H1 (cell line): ENCODE measurements at regions not wholly inside any gene's neighbourhood (a gene's known extent, or its start where the extent isn't known, plus 50 kb on each side); places are given as distances from the start of the nearest gene placed in this dataset.

Source experiments
- CTCF ChIA-PET: fragments of 300-600 bp; sonication (Branson Sonifier 250); formaldehyde crosslinking; loops from one replicate; lab custom pipeline; 2021; ENCODE audit not compliant: partially characterized antibody; lab: Charles Lee
- POLR2A ChIA-PET: fragments of 300-600 bp; sonication (Branson Sonifier 250); formaldehyde crosslinking; loops from one replicate; lab custom pipeline; 2021; ENCODE audit warnings: inconsistent platforms; ENCODE audit not compliant: partially characterized antibody; lab: Charles Lee
- DNase-seq, 2 experiments: peaks; one replicate each; pipeline versions ENCODE4 v3.0.0 to v3.0.0-alpha.2; 2010 to 2022; ENCODE audit warnings: low spot score in 2 of 2, low read depth in 1 of 2, mixed read lengths in 1 of 2
- FAIRE-seq: peaks from 2 replicates; lab custom pipeline; 2011; peaks lifted over from hg19 to GRCh38; lab: Jason Lieb, UNC
- H2AFZ ChIP-seq: 2 replicates; pipeline ENCODE4 v1.8.1; 2012; ENCODE audit warnings: low read length, inconsistent platforms
- H2AK5ac ChIP-seq: 2 replicates; pipeline ENCODE4 v1.6.1; 2013; ENCODE audit warnings: low read depth, low read length
- H2BK120ac ChIP-seq: replicated peaks from 2 replicates; pipeline ENCODE3; 2013; ENCODE audit warnings: low read depth, low read length, inconsistent platforms
- H2BK12ac ChIP-seq: 2 replicates; pipeline ENCODE4 v1.6.1; 2013; ENCODE audit warnings: low read depth, low read length
- H2BK15ac ChIP-seq: 2 replicates; pipeline ENCODE4 v1.6.1; 2013; ENCODE audit warnings: low read length
- H2BK20ac ChIP-seq: 2 replicates; pipeline ENCODE4 v1.6.1; 2013; ENCODE audit warnings: low read length
- H2BK5ac ChIP-seq: 2 replicates; pipeline ENCODE4 v1.6.1; 2013; ENCODE audit warnings: low read depth, low read length
- H3K14ac ChIP-seq: 2 replicates; pipeline ENCODE4 v1.6.1; 2013; ENCODE audit warnings: inconsistent platforms; ENCODE audit not compliant: insufficient read length
- H3K18ac ChIP-seq: 2 replicates; pipeline ENCODE4 v1.6.1; 2013; ENCODE audit warnings: low read length; ENCODE audit errors: extremely low read depth
- H3K23ac ChIP-seq: 2 replicates; pipeline ENCODE4 v1.6.1; 2013; ENCODE audit warnings: inconsistent platforms; ENCODE audit not compliant: insufficient read length
- H3K23me2 ChIP-seq: 2 replicates; pipeline ENCODE4 v1.6.1; 2013; ENCODE audit warnings: low read depth, low read length
- H3K27ac ChIP-seq: 2 replicates; pipeline ENCODE4 v1.6.1; 2011; ENCODE audit warnings: low read depth, low read length, inconsistent platforms
- H3K27me3 ChIP-seq, 4 experiments: replicated peaks in 1 of 4; 1 replicate in 1 of 4; 2 replicates in 3 of 4; pipeline versions ENCODE4 v1.6.1 to v1.8.1; 2011 to 2013; ENCODE audit warnings: low read length in 3 of 4, mild to moderate bottlenecking in 3 of 4, inconsistent platforms in 2 of 4, mixed read lengths in 2 of 4, moderate library complexity in 1 of 4; ENCODE audit not compliant: control insufficient read depth in 3 of 4, insufficient read depth in 3 of 4; ENCODE audit errors: extremely low read depth in 1 of 4
- H3K36me3 ChIP-seq, 4 experiments: 2 replicates each; pipeline versions ENCODE4 v1.6.1 to v1.8.1; 2011 to 2013; ENCODE audit warnings: mild to moderate bottlenecking in 4 of 4, low read length in 3 of 4, moderate library complexity in 2 of 4, control low read depth in 1 of 4, inconsistent platforms in 1 of 4; ENCODE audit not compliant: insufficient read depth in 4 of 4, control insufficient read depth in 2 of 4
- H3K4ac ChIP-seq: replicated peaks from 2 replicates; pipeline ENCODE3; 2013; ENCODE audit warnings: low read length, low read depth, mixed read lengths, inconsistent platforms; ENCODE audit not compliant: insufficient read length
- H3K4me1 ChIP-seq, 4 experiments: replicated peaks in 1 of 4; 1 replicate in 1 of 4; 2 replicates in 3 of 4; pipeline versions ENCODE4 v1.6.1 to v1.8.1; 2011 to 2013; ENCODE audit warnings: low read length in 3 of 4, inconsistent platforms in 2 of 4, mixed read lengths in 1 of 4; ENCODE audit not compliant: insufficient read depth in 4 of 4, control insufficient read depth in 3 of 4
- H3K4me2 ChIP-seq, 2 experiments: 2 replicates each; pipeline versions ENCODE4 v1.6.1 to v1.8.1; 2011 to 2013; ENCODE audit warnings: low read depth in 2 of 2, low read length in 2 of 2, control low read depth in 1 of 2, inconsistent platforms in 1 of 2, mild to moderate bottlenecking in 1 of 2; ENCODE audit not compliant: insufficient read depth in 1 of 2
- H3K4me3 ChIP-seq, 4 experiments: fragments of 200-600, 300-600 bp in 1 of 4; sonication (generic), shearing (Covaris generic), sonication (Bioruptor Twin) in 1 of 4; 2 replicates each; pipeline versions ENCODE4 v1.5.1 to v1.8.1; 2011 to 2016; ENCODE audit warnings: low read length in 4 of 4, low read depth in 3 of 4, control low read depth in 2 of 4, inconsistent platforms in 2 of 4, mild to moderate bottlenecking in 2 of 4, mixed read lengths in 1 of 4, moderate library complexity in 1 of 4; ENCODE audit not compliant: insufficient read depth in 2 of 4; ENCODE audit errors: extremely low read depth in 1 of 4
- H3K56ac ChIP-seq: replicated peaks from 2 replicates; pipeline ENCODE3; 2013; ENCODE audit warnings: low read depth, mild to moderate bottlenecking, mixed read lengths, low read length, inconsistent platforms; ENCODE audit not compliant: insufficient read length
- H3K79me1 ChIP-seq: 2 replicates; pipeline ENCODE4 v1.6.1; 2013; ENCODE audit warnings: low read depth, low read length, control low read depth
- H3K79me2 ChIP-seq, 2 experiments: 2 replicates each; pipeline versions ENCODE4 v1.6.1 to v1.8.1; 2012 to 2013; ENCODE audit warnings: low read length in 2 of 2, mild to moderate bottlenecking in 2 of 2, inconsistent platforms in 1 of 2; ENCODE audit not compliant: insufficient read depth in 2 of 2, control insufficient read depth in 1 of 2
- H3K9ac ChIP-seq, 4 experiments: replicated peaks in 1 of 4; 1 replicate in 1 of 4; 2 replicates in 3 of 4; pipeline versions ENCODE4 v1.6.1 to v1.8.1; 2011 to 2013; ENCODE audit warnings: low read depth in 3 of 4, low read length in 3 of 4, control low read depth in 2 of 4, mild to moderate bottlenecking in 2 of 4, moderate library complexity in 2 of 4, inconsistent platforms in 1 of 4; ENCODE audit errors: extremely low read depth in 1 of 4
- H3K9me3 ChIP-seq, 2 experiments: 2 replicates each; pipeline versions ENCODE4 v1.6.1 to v1.8.1; 2012 to 2013; ENCODE audit warnings: mild to moderate bottlenecking in 2 of 2, moderate library complexity in 2 of 2, control low read depth in 1 of 2, inconsistent platforms in 1 of 2, low read depth in 1 of 2, low read length in 1 of 2, mixed read lengths in 1 of 2; ENCODE audit not compliant: insufficient read depth in 2 of 2
- H4K20me1 ChIP-seq, 2 experiments: replicated peaks in 1 of 2; 2 replicates each; pipeline versions ENCODE3 to v1.8.1; 2011 to 2013; ENCODE audit warnings: inconsistent platforms in 2 of 2, low read length in 2 of 2, mild to moderate bottlenecking in 1 of 2; ENCODE audit not compliant: insufficient read depth in 2 of 2, control insufficient read depth in 1 of 2
- H4K5ac ChIP-seq: 2 replicates; pipeline ENCODE4 v1.6.1; 2013; ENCODE audit warnings: low read length, low read depth, mixed read lengths, inconsistent platforms; ENCODE audit not compliant: insufficient read length
- H4K8ac ChIP-seq: 2 replicates; pipeline ENCODE4 v1.8.0; 2013; ENCODE audit warnings: mild to moderate bottlenecking, moderate library complexity, low read length, inconsistent platforms; ENCODE audit not compliant: insufficient read depth; ENCODE audit errors: extremely low read depth
- H4K91ac ChIP-seq: replicated peaks from 2 replicates; pipeline ENCODE3; 2013; ENCODE audit warnings: low read length, mixed read lengths, inconsistent platforms; ENCODE audit not compliant: insufficient read length
- ASH2L ChIP-seq: fragments of 200-600, 300-600 bp; sonication (generic); IDR thresholded peaks from one replicate; pipeline ENCODE4 v1.7.1; 2017; ENCODE audit warnings: low read length
- BACH1 ChIP-seq: IDR thresholded peaks from 2 replicates; pipeline ENCODE4 v1.6.1; 2012; ENCODE audit warnings: low read length, improper control_type of control experiment
- CBX5 ChIP-seq: fragments of 300-800, 300-1000 bp; sonication (generic); IDR thresholded peaks from 2 replicates; pipeline ENCODE4 v1.7.1; 2016; ENCODE audit warnings: antibody characterized with exemption, low read length, low read depth
- CBX8 ChIP-seq: fragments of 300-800, 300-1000 bp; sonication (generic); IDR thresholded peaks from 2 replicates; pipeline ENCODE4 v1.7.1; 2016; ENCODE audit warnings: low read depth, low read length, borderline replicate concordance
- CHD2 ChIP-seq: IDR thresholded peaks from 2 replicates; pipeline ENCODE4 v1.6.1; 2012; ENCODE audit warnings: low read length, improper control_type of control experiment
- CTBP2 ChIP-seq: IDR thresholded peaks from 2 replicates; pipeline ENCODE4 v1.7.0; 2011; ENCODE audit warnings: borderline replicate concordance, mild to moderate bottlenecking, moderate library complexity, mixed read lengths, low read length; ENCODE audit not compliant: insufficient read depth, insufficient read length
- EZH2 ChIP-seq: fragments of 200-600 bp; sonication (generic); IDR thresholded peaks from 2 replicates; pipeline ENCODE4 v1.7.1; 2012; ENCODE audit warnings: low read depth, mild to moderate bottlenecking, moderate library complexity, low read length, inconsistent platforms; ENCODE audit not compliant: severe bottlenecking
- GTF2F1 ChIP-seq: IDR thresholded peaks from 2 replicates; pipeline ENCODE4 v1.6.1; 2012; ENCODE audit warnings: low read depth, low read length, improper control_type of control experiment, borderline replicate concordance
- JUN ChIP-seq: IDR thresholded peaks from 2 replicates; pipeline ENCODE4 v1.6.1; 2011; ENCODE audit warnings: low read depth, mild to moderate bottlenecking, improper control_type of control experiment, low read length
- KDM1A ChIP-seq: fragments of 200-600, 300-600 bp; sonication (generic); IDR thresholded peaks from 2 replicates; pipeline ENCODE4 v1.7.1; 2016; ENCODE audit warnings: mild to moderate bottlenecking, low read length, borderline replicate concordance
- POLR2A ChIP-seq, 2 experiments: IDR thresholded peaks; 1 replicate in 1 of 2; 2 replicates in 1 of 2; pipeline ENCODE4 v1.6.1; 2011; ENCODE audit warnings: low read depth in 2 of 2, low read length in 2 of 2, mild to moderate bottlenecking in 2 of 2; ENCODE audit errors: control extremely low read depth in 1 of 2
- SUZ12 ChIP-seq: fragments of 200-600 bp; sonication (generic); IDR thresholded peaks from 2 replicates; pipeline ENCODE4 v1.6.1; 2012; ENCODE audit warnings: mild to moderate bottlenecking, inconsistent platforms, low read length, moderate library complexity, mixed read lengths
- TEAD4 ChIP-seq: IDR thresholded peaks from 2 replicates; pipeline ENCODE4 v1.6.1; 2012; ENCODE audit warnings: low read depth, low read length, inconsistent platforms, mixed read lengths
- WGBS, 2 experiments: shearing (Covaris generic) in 1 of 2; methylation state at CpG; one replicate each; pipeline versions ENCODE4 v1.1.6 to v1.1.7; 2013 to 2015; ENCODE audit warnings: low lambda C conversion rate in 2 of 2, mixed read lengths in 2 of 2, inconsistent platforms in 1 of 2, low coverage in 1 of 2, missing lambda C conversion rate in 1 of 2; ENCODE audit not compliant: insufficient replicate concordance in 2 of 2, insufficient coverage in 1 of 2, insufficient read length in 1 of 2; ENCODE audit errors: extremely low coverage in 1 of 2, missing lambda C conversion rate in 1 of 2; 5-methylcytosine and 5-hydroxymethylcytosine counted together
- TF ChIP-seq, protein P1 (sequence below): IDR thresholded peaks from 2 replicates; pipeline ENCODE4 v1.6.1; 2011; ENCODE audit warnings: low read length, improper control_type of control experiment

- Histone ChIP-seq H3K4ac (no peak overlapping the region), H4K5ac (no peak overlapping the region), H2BK15ac (no peak overlapping the region), H2AFZ (no peak overlapping the region), H3K23me2 (peaks cover 1% of the 10 kb centered on the region; the same call in 1 of the 2 replicates), H3K36me3 (no peaks in the 10 kb centered on the region), H3K4me2 (no peak overlapping the region), H3K27me3 (no peaks in the 10 kb centered on the region; a peak in 2 of 7 replicates), H4K8ac (no peak overlapping the region), H2BK120ac (no peak overlapping the region), H3K18ac (no peak overlapping the region), H4K91ac (no peak overlapping the region), H3K9me3 (no peaks in the 10 kb centered on the region), H3K79me2 (no peaks in the 10 kb centered on the region), H4K20me1 (peaks cover 0 to under 1% of the 10 kb centered on the region in 2 experiments), H3K79me1 (no peaks in the 10 kb centered on the region), H3K4me3 (no peak overlapping the region), H3K4me1 (no peaks in the 10 kb centered on the region), H3K27ac (no peak overlapping the region), H3K14ac (no peak overlapping the region), H3K56ac (no peak overlapping the region), H2BK20ac (no peak overlapping the region), H3K23ac (no peak overlapping the region), H3K9ac (no peak overlapping the region), H2AK5ac (no peak overlapping the region), H2BK5ac (no peak overlapping the region), H2BK12ac (no peak overlapping the region)
- WGBS, 2 experiments = 85% methylated on average over 10 of the region's 10 CpGs; no CpG with 5 or more reads in 1 of the 2 experiments
- ChIA-PET CTCF (interaction anchor here (0.7 to 1.3 kb wide), 2 partner anchors 27 to 636 kb away, joined by 3 read pairs; no protein-coding TSS in a partner anchor), POLR2A (no interaction called here)
- FAIRE-seq (no peak), DNase-seq (no peak)
- TF ChIP-seq ASH2L (no peak), TEAD4 (no peak), CBX5 (no peak), JUN (no peak), SUZ12 (no peak), CBX8 (no peak), CHD2 (no peak), BACH1 (no peak), KDM1A (no peak), POLR2A (IDR thresholded peaks at IDR 0.05; ENCODE audit: control extremely low read depth in 1 of 2, low read depth in 2 of 2, low read length in 2 of 2) (no peak), CTBP2 (no peak), EZH2 (no peak), GTF2F1 (no peak)
- TF ChIP-seq, protein P1, sequence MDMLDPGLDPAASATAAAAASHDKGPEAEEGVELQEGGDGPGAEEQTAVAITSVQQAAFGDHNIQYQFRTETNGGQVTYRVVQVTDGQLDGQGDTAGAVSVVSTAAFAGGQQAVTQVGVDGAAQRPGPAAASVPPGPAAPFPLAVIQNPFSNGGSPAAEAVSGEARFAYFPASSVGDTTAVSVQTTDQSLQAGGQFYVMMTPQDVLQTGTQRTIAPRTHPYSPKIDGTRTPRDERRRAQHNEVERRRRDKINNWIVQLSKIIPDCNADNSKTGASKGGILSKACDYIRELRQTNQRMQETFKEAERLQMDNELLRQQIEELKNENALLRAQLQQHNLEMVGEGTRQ = no peak
Observed at GRCh38 chr22:44642096-44642644, 59.8 kb upstream of the PRR5 start.
